Stimulated activated naive CD8-positive, alpha-beta T cell treated with anti-CD3 and anti-CD28 coated beads, Interleukin-15, amount 100 ng/mL, for 72 hours (primary cell): ENCODE measurements at regions not wholly inside any gene's neighbourhood (a gene's known extent, or its start where the extent isn't known, plus 50 kb on each side); places are given as distances from the start of the nearest gene placed in this dataset.
A peak's percentile ranks its signal among the peaks of the same experiment; 100 is the strongest.
"Not testable (repeated sequence)": the region's sequence is repeated elsewhere in the genome, so short reads cannot be mapped to it uniquely, and the experiment has no call there.

Experiments used
- ATAC-seq: fragments of 150-1000 bp; cut with Tn5 transposase; 2 replicates; pipeline ENCODE4 v1.10.0; 2021; ENCODE audit warnings: mild to moderate bottlenecking, moderate library complexity
- DNase-seq, 2 donors: peaks; one replicate each; pipeline ENCODE4 v3.0.0; 2021 to 2022
- H3K27ac Mint-ChIP-seq, 2 donors: one replicate each; pipeline ENCODE4 v1.8.0; 2022; ENCODE audit warnings: mild to moderate bottlenecking in 2 of 2, mixed read lengths in 2 of 2, moderate library complexity in 2 of 2
- H3K27me3 Mint-ChIP-seq: one replicate; pipeline ENCODE4 v1.8.0; 2022; ENCODE audit warnings: mixed read lengths
- H3K4me1 Mint-ChIP-seq: one replicate; pipeline ENCODE4 v1.8.0; 2022; ENCODE audit warnings: mild to moderate bottlenecking, mixed read lengths
- H3K4me3 Mint-ChIP-seq, 2 donors: one replicate each; pipeline ENCODE4 v1.8.0; 2022; ENCODE audit warnings: mild to moderate bottlenecking in 2 of 2, mixed read lengths in 2 of 2, moderate library complexity in 1 of 2
- H3K9me3 Mint-ChIP-seq, 2 donors: one replicate each; pipeline ENCODE4 v1.8.0; 2022; ENCODE audit warnings: mixed read lengths in 2 of 2

- DNase-seq (no peak), ATAC-seq (no peak)
- H3K9me3 Mint-ChIP-seq, result no peaks in the 10 kb centered on the region
- H3K27me3 Mint-ChIP-seq, result no peaks in the 10 kb centered on the region
- no peaks in the 10 kb centered on the region for H3K4me1 Mint-ChIP-seq
- H3K4me3 Mint-ChIP-seq, result no peak overlapping the region
- no peak overlapping the region for H3K27ac Mint-ChIP-seq
These were observed 1337.9 kb upstream of the EPHA6 start for GRCh38 chr3:95476534-95476933.

- Mint-ChIP-seq H3K27ac (no peak overlapping the region), H3K4me3 (no peak overlapping the region), H3K9me3 (no peaks in the 10 kb centered on the region), H3K27me3 (no peaks in the 10 kb centered on the region), H3K4me1 (no peaks in the 10 kb centered on the region)
- ATAC-seq (no peak), DNase-seq (no peak)
These were observed 1308.2 kb upstream of the EPHA6 start for GRCh38 chr3:95506174-95506573.

- ATAC-seq, result no peak
- no peak overlapping the region for H3K27ac Mint-ChIP-seq
These were observed 1306.3 kb upstream of the EPHA6 start for GRCh38 chr3:95508124-95508523.

GRCh38 chr3:95511828-95512227 lies 1302.6 kb upstream of the EPHA6 start:
- Mint-ChIP-seq H3K4me3 (no peak overlapping the region), H3K27ac (no peak overlapping the region), H3K4me1 (no peaks in the 10 kb centered on the region), H3K9me3 (peaks cover 0 to 7% of the 10 kb centered on the region in 2 donors), H3K27me3 (no peaks in the 10 kb centered on the region)
- ATAC-seq (no peak), DNase-seq (no peak)

More at GRCh38 chr3:95508124-95508523, 1306.3 kb upstream of the EPHA6 start:
- Mint-ChIP-seq H3K4me1 (no peaks in the 10 kb centered on the region), H3K9me3 (no peaks in the 10 kb centered on the region), H3K27me3 (no peaks in the 10 kb centered on the region), H3K4me3 (no peak overlapping the region)
- no peak for DNase-seq

GRCh38 chr3:95514260-95514659 lies 1300.1 kb upstream of the EPHA6 start:
- Mint-ChIP-seq H3K4me3 (no peak overlapping the region), H3K27ac (no peak overlapping the region)
- no peak for ATAC-seq

GRCh38 chr3:95521396-95521795 lies 1293.0 kb upstream of the EPHA6 start:
- no peaks in the 10 kb centered on the region for H3K4me1 Mint-ChIP-seq
- ATAC-seq, result no peak
- H3K27ac Mint-ChIP-seq, result no peak overlapping the region
- no peaks in the 10 kb centered on the region for H3K27me3 Mint-ChIP-seq
- no peak for DNase-seq
- H3K9me3 Mint-ChIP-seq, result no peaks in the 10 kb centered on the region
- no peak overlapping the region for H3K4me3 Mint-ChIP-seq

More at GRCh38 chr3:95514260-95514659, 1300.1 kb upstream of the EPHA6 start:
- Mint-ChIP-seq H3K4me1 (no peaks in the 10 kb centered on the region), H3K9me3 (peaks cover 0 to 7% of the 10 kb centered on the region in 2 donors), H3K27me3 (no peaks in the 10 kb centered on the region)
- no peak for DNase-seq

- H3K9me3 Mint-ChIP-seq, result no peaks in the 10 kb centered on the region
- no peak overlapping the region for H3K4me3 Mint-ChIP-seq
- H3K27me3 Mint-ChIP-seq, result no peaks in the 10 kb centered on the region
- H3K27ac Mint-ChIP-seq, result no peak overlapping the region
- ATAC-seq (no peak), DNase-seq (no peak)
- H3K4me1 Mint-ChIP-seq, result no peaks in the 10 kb centered on the region
These were observed 1291.9 kb upstream of the EPHA6 start for GRCh38 chr3:95522449-95522848.

GRCh38 chr3:95539950-95540483 lies 1274.4 kb upstream of the EPHA6 start:
- Mint-ChIP-seq H3K27ac (no peak overlapping the region), H3K4me3 (no peak overlapping the region)
- no peak for ATAC-seq

GRCh38 chr3:95565502-95565901 lies 1248.9 kb upstream of the EPHA6 start:
- H3K27me3 Mint-ChIP-seq, result no peaks in the 10 kb centered on the region
- no peaks in the 10 kb centered on the region for H3K4me1 Mint-ChIP-seq
- H3K27ac Mint-ChIP-seq, result no peak overlapping the region
- ATAC-seq (no peak), DNase-seq (no peak)
- H3K9me3 Mint-ChIP-seq, result peaks cover 0 to 20% of the 10 kb centered on the region in 2 donors
- no peak overlapping the region for H3K4me3 Mint-ChIP-seq

More at GRCh38 chr3:95539950-95540483, 1274.4 kb upstream of the EPHA6 start:
- DNase-seq, result no peak
- Mint-ChIP-seq H3K4me1 (no peaks in the 10 kb centered on the region), H3K9me3 (no peaks in the 10 kb centered on the region), H3K27me3 (no peaks in the 10 kb centered on the region)

- DNase-seq (no peak), ATAC-seq (no peak)
- Mint-ChIP-seq H3K4me3 (no peak overlapping the region), H3K27me3 (no peaks in the 10 kb centered on the region), H3K9me3 (peaks cover 0 to 20% of the 10 kb centered on the region in 2 donors), H3K4me1 (no peaks in the 10 kb centered on the region), H3K27ac (no peak overlapping the region)
These were observed 1247.0 kb upstream of the EPHA6 start for GRCh38 chr3:95567346-95567745.

GRCh38 chr3:95586754-95587153 lies 1227.6 kb upstream of the EPHA6 start:
- ATAC-seq (no peak), DNase-seq (no peak)
- Mint-ChIP-seq H3K27ac (no peak overlapping the region), H3K27me3 (no peaks in the 10 kb centered on the region), H3K9me3 (peaks cover 0 to 10% of the 10 kb centered on the region in 2 donors), H3K4me1 (no peaks in the 10 kb centered on the region), H3K4me3 (no peak overlapping the region)

GRCh38 chr3:95587641-95588040 lies 1226.8 kb upstream of the EPHA6 start:
- not testable (repeated sequence) for H3K4me3 Mint-ChIP-seq, H3K4me1 Mint-ChIP-seq, H3K27me3 Mint-ChIP-seq, DNase-seq, ATAC-seq, H3K9me3 Mint-ChIP-seq, H3K27ac Mint-ChIP-seq

- no peak for ATAC-seq
- DNase-seq, result no peak
- peaks cover 0 to 7% of the 10 kb centered on the region in 2 donors for H3K9me3 Mint-ChIP-seq
- H3K4me1 Mint-ChIP-seq, result no peaks in the 10 kb centered on the region
- no peak overlapping the region for H3K4me3 Mint-ChIP-seq
- no peak overlapping the region for H3K27ac Mint-ChIP-seq
- H3K27me3 Mint-ChIP-seq, result no peaks in the 10 kb centered on the region
These were observed 1225.9 kb upstream of the EPHA6 start for GRCh38 chr3:95588473-95588872.

GRCh38 chr3:95595416-95596075 lies 1218.8 kb upstream of the EPHA6 start:
- Mint-ChIP-seq H3K27ac (no peak overlapping the region), H3K4me3 (no peak overlapping the region), H3K4me1 (no peaks in the 10 kb centered on the region), H3K27me3 (no peaks in the 10 kb centered on the region), H3K9me3 (no peaks in the 10 kb centered on the region)
- ATAC-seq, result no peak
- DNase-seq, result no peak

- no peaks in the 10 kb centered on the region for H3K4me1 Mint-ChIP-seq
- peak overlapping the region in 1 of 2 donors; percentile 80 for H3K27ac Mint-ChIP-seq
- H3K4me3 Mint-ChIP-seq, result no peak overlapping the region
- no peaks in the 10 kb centered on the region for H3K27me3 Mint-ChIP-seq
- peaks cover 28 to 38% of the 10 kb centered on the region in 2 donors for H3K9me3 Mint-ChIP-seq
- DNase-seq (no peak), ATAC-seq (no peak)
These were observed 1206.5 kb upstream of the EPHA6 start for GRCh38 chr3:95607926-95608325.

GRCh38 chr3:95609411-95609810 lies 1205.0 kb upstream of the EPHA6 start:
- ATAC-seq, result no peak
- no peak for DNase-seq
- no peaks in the 10 kb centered on the region for H3K27me3 Mint-ChIP-seq
- H3K4me3 Mint-ChIP-seq, result no peak overlapping the region
- H3K4me1 Mint-ChIP-seq, result no peaks in the 10 kb centered on the region
- H3K9me3 Mint-ChIP-seq, result peaks cover 20 to 30% of the 10 kb centered on the region in 2 donors
- no peak overlapping the region for H3K27ac Mint-ChIP-seq

- Mint-ChIP-seq H3K4me1 (no peaks in the 10 kb centered on the region), H3K9me3 (peaks cover 5 to 13% of the 10 kb centered on the region in 2 donors), H3K4me3 (no peak overlapping the region), H3K27ac (no peak overlapping the region), H3K27me3 (no peaks in the 10 kb centered on the region)
- ATAC-seq (no peak), DNase-seq (no peak)
These were observed 1201.8 kb upstream of the EPHA6 start for GRCh38 chr3:95612611-95613010.
